ENCODE measurements at regions not wholly inside any gene's neighbourhood (a gene's known extent, or its start where the extent isn't known, plus 50 kb on each side); places are given as distances from the start of the nearest gene placed in this dataset.

GRCh38 chr18:39480494-39481195 lies 1915.0 kb upstream of the CELF4 start:
- Histone ChIP-seq H3K4me1 (replicated peaks in 1 of 4; ENCODE audit: control insufficient read depth in 3 of 4, insufficient read depth in 4 of 4, low read length in 3 of 4) (no peaks in the 10 kb centered on the region), H3K27ac (ENCODE audit: low read depth, low read length) (no peak overlapping the region), H4K8ac (ENCODE audit: extremely low read depth, insufficient read depth, low read length) (no peak overlapping the region), H3K4ac (replicated peaks; ENCODE audit: insufficient read length, low read depth, low read length) (no peak overlapping the region), H4K91ac (replicated peaks; ENCODE audit: insufficient read length, low read length) (no peak overlapping the region), H4K5ac (ENCODE audit: insufficient read length, low read depth, low read length) (no peak overlapping the region), H3K18ac (ENCODE audit: extremely low read depth, low read length) (no peak overlapping the region), H3K14ac (ENCODE audit: insufficient read length) (no peak overlapping the region), H2AFZ (ENCODE audit: low read length) (no peak overlapping the region), H3K4me2 (ENCODE audit: insufficient read depth in 1 of 2, low read depth in 2 of 2, low read length in 2 of 2) (no peak overlapping the region), H2BK5ac (ENCODE audit: low read depth, low read length) (no peak overlapping the region), H3K36me3 (ENCODE audit: control insufficient read depth in 2 of 4, insufficient read depth in 4 of 4, low read length in 3 of 4) (no peaks in the 10 kb centered on the region), H2BK20ac (ENCODE audit: low read length) (no peak overlapping the region), H3K23me2 (ENCODE audit: low read depth, low read length) (no peaks in the 10 kb centered on the region), H2BK15ac (ENCODE audit: low read length) (no peak overlapping the region), H3K27me3 (replicated peaks in 1 of 4; ENCODE audit: control insufficient read depth in 3 of 4, extremely low read depth in 1 of 4, insufficient read depth in 3 of 4, low read length in 3 of 4) (no peaks in the 10 kb centered on the region), H3K23ac (ENCODE audit: insufficient read length) (no peak overlapping the region), H3K9ac (replicated peaks in 1 of 4; ENCODE audit: extremely low read depth in 1 of 4, low read depth in 3 of 4, low read length in 3 of 4) (no peak overlapping the region), H2BK120ac (replicated peaks; ENCODE audit: low read depth, low read length) (no peak overlapping the region), H3K56ac (replicated peaks; ENCODE audit: insufficient read length, low read depth, low read length) (no peak overlapping the region), H2AK5ac (ENCODE audit: low read depth, low read length) (no peak overlapping the region), H3K79me2 (ENCODE audit: control insufficient read depth in 1 of 2, insufficient read depth in 2 of 2, low read length in 2 of 2) (no peaks in the 10 kb centered on the region), H3K4me3 (ENCODE audit: extremely low read depth in 1 of 4, insufficient read depth in 2 of 4, low read depth in 3 of 4, low read length in 4 of 4) (no peak overlapping the region), H3K9me3 (ENCODE audit: insufficient read depth in 2 of 2, low read depth in 1 of 2, low read length in 1 of 2) (no peaks in the 10 kb centered on the region), H3K79me1 (ENCODE audit: low read depth, low read length) (no peaks in the 10 kb centered on the region), H4K20me1 (replicated peaks in 1 of 2; ENCODE audit: control insufficient read depth in 1 of 2, insufficient read depth in 2 of 2, low read length in 2 of 2) (no peaks in the 10 kb centered on the region), H2BK12ac (ENCODE audit: low read depth, low read length) (no peak overlapping the region)
- TF ChIP-seq TEAD4 (IDR thresholded peaks at IDR 0.05; ENCODE audit: low read depth, low read length) (no peak), CTBP2 (IDR thresholded peaks at IDR 0.05; ENCODE audit: borderline replicate concordance, insufficient read depth, insufficient read length, low read length) (no peak), TAF1 (IDR thresholded peaks at IDR 0.05; ENCODE audit: low read depth, low read length) (no peak), JUN (IDR thresholded peaks at IDR 0.05; ENCODE audit: low read depth, low read length) (no peak), EGR1 (IDR thresholded peaks at IDR 0.05; ENCODE audit: borderline replicate concordance, low read depth, low read length) (no peak), GABPA (IDR thresholded peaks at IDR 0.05; ENCODE audit: borderline replicate concordance, insufficient read depth, low read length) (no peak), RNF2 (IDR thresholded peaks at IDR 0.05; ENCODE audit: borderline replicate concordance, low read depth, low read length, missing control alignments, poor library complexity, severe bottlenecking) (no peak), CBX5 (IDR thresholded peaks at IDR 0.05; ENCODE audit: low read depth, low read length) (no peak), HDAC2 (IDR thresholded peaks at IDR 0.05; ENCODE audit: borderline replicate concordance in 1 of 2, low read depth in 2 of 2, low read length in 2 of 2) (no peak), POU5F1 (IDR thresholded peaks at IDR 0.05; ENCODE audit: low read depth, low read length) (no peak), PHF8 (conservative IDR thresholded peaks at IDR 0.05; ENCODE audit: low read depth, low read length) (no peak), CHD1 (IDR thresholded peaks at IDR 0.05; ENCODE audit: low read depth, low read length) (no peak)
- DNase-seq (ENCODE audit: low read depth in 1 of 2, low spot score in 2 of 2) (no peak), FAIRE-seq (no peak)
- 96% methylated on average over 4 of the region's 4 CpGs; no CpG with 5 or more reads in 1 of the 2 experiments for WGBS, 2 experiments (ENCODE audit: extremely low coverage in 1 of 2, insufficient coverage in 1 of 2, insufficient read length in 1 of 2, insufficient replicate concordance in 2 of 2, low coverage in 1 of 2, low lambda C conversion rate in 2 of 2, missing lambda C conversion rate in 1 of 2)
- ChIA-PET CTCF (ENCODE audit: partially characterized antibody) (interaction anchor here (1.5 kb wide), 1 partner anchor 14 kb away, joined by 3 read pairs; no protein-coding TSS in a partner anchor), POLR2A (ENCODE audit: partially characterized antibody) (no interaction called here)

Data from H1 (cell line).